OCI-LY7 (cell line): ENCODE measurements at regions not wholly inside any gene's neighbourhood (a gene's known extent, or its start where the extent isn't known, plus 50 kb on each side); places are given as distances from the start of the nearest gene placed in this dataset.
A peak's percentile ranks its signal among the peaks of the same experiment; 100 is the strongest.

Experiments used
- BruUV-seq: library from RNA; stranded (reverse); fragments of 400-500 nt; replicated peaks from 2 replicates; lab custom pipeline; 2021; lab: Mats Ljungman, UMichigan
- CTCF ChIA-PET: fragments of 300-600 bp; sonication (Branson Sonifier 250); formaldehyde crosslinking; loops from one replicate; lab custom pipeline; 2022; ENCODE audit warnings: antibody characterized with exemption; ENCODE audit not compliant: unreplicated experiment; lab: Charles Lee
- POLR2A ChIA-PET: fragments of 300-600 bp; sonication (Branson Sonifier 250); formaldehyde crosslinking; loops from one replicate; lab custom pipeline; 2022; ENCODE audit warnings: antibody characterized with exemption; lab: Charles Lee
- DNase-seq: peaks from one replicate; pipeline ENCODE4 v3.0.0-alpha.2; 2015; ENCODE audit warnings: low spot score
- H2AFZ ChIP-seq: fragments of 200-600 bp; sonication (generic), shearing (Covaris generic); 2 replicates; pipeline ENCODE4 v1.6.1; 2014; ENCODE audit warnings: mild to moderate bottlenecking, antibody characterized with exemption, low read length, moderate library complexity
- H3K27ac ChIP-seq: fragments of 200-600 bp; sonication (generic); 2 replicates; pipeline ENCODE4 v1.5.1; 2014; ENCODE audit warnings: mixed run types, low read depth, mild to moderate bottlenecking, moderate library complexity, low read length, inconsistent platforms; ENCODE audit not compliant: poor library complexity, severe bottlenecking
- H3K36me3 ChIP-seq: fragments of 200-600 bp; sonication (generic); 2 replicates; pipeline ENCODE4 v1.6.1; 2014; ENCODE audit warnings: mild to moderate bottlenecking, antibody characterized with exemption, low read length, moderate library complexity, mixed read lengths; ENCODE audit not compliant: insufficient read depth
- H3K4me1 ChIP-seq: fragments of 200-600 bp; sonication (generic); 2 replicates; pipeline ENCODE4 v1.5.1; 2014; ENCODE audit warnings: mild to moderate bottlenecking, low read length; ENCODE audit not compliant: insufficient read depth, poor library complexity, severe bottlenecking
- H3K4me2 ChIP-seq: fragments of 200-600 bp; sonication (generic); 2 replicates; pipeline ENCODE4 v1.6.1; 2014; ENCODE audit warnings: mild to moderate bottlenecking, low read length
- H3K4me3 ChIP-seq: fragments of 200-600 bp; sonication (generic); 2 replicates; pipeline ENCODE4 v1.5.1; 2014; ENCODE audit warnings: mild to moderate bottlenecking, low read depth, low read length; ENCODE audit not compliant: poor library complexity, severe bottlenecking
- H3K79me2 ChIP-seq: fragments of 200-600 bp; sonication (generic); 2 replicates; pipeline ENCODE4 v1.6.1; 2016; ENCODE audit warnings: low read depth, mild to moderate bottlenecking, low read length, moderate library complexity, mixed read lengths; ENCODE audit not compliant: insufficient read depth
- H3K9me2 ChIP-seq: fragments of 200-600 bp; sonication (generic); 2 replicates; pipeline ENCODE4 v1.6.1; 2016; ENCODE audit warnings: mild to moderate bottlenecking, low read length, mixed read lengths; ENCODE audit not compliant: insufficient read depth
- H3K9me3 ChIP-seq: fragments of 200-600 bp; sonication (generic); 2 replicates; pipeline ENCODE4 v1.6.1; 2014; ENCODE audit warnings: mild to moderate bottlenecking, mixed run types, low read length, mixed read lengths
- H4K20me1 ChIP-seq: fragments of 200-600 bp; sonication (generic); 2 replicates; pipeline ENCODE4 v1.6.1; 2014; ENCODE audit warnings: mild to moderate bottlenecking, antibody characterized with exemption, low read length, moderate library complexity, mixed read lengths; ENCODE audit not compliant: insufficient read depth
- CTCF ChIP-seq: fragments of 200-600 bp; sonication (generic); conservative IDR thresholded peaks from 2 replicates; pipeline ENCODE4 v1.5.1; 2014; ENCODE audit warnings: mild to moderate bottlenecking, antibody characterized with exemption, low read length, moderate library complexity, mixed read lengths
- EZH2phosphoT487 ChIP-seq: fragments of 200-600 bp; sonication (generic); IDR thresholded peaks from 2 replicates; pipeline ENCODE4 v1.6.1; 2018; ENCODE audit warnings: low read depth, borderline replicate concordance, mild to moderate bottlenecking, mixed run types, antibody characterized with exemption, low read length, moderate library complexity, mixed read lengths
- intact Hi-C: fragments of 100-400 bp; cut with micrococcal nuclease; formaldehyde crosslinking; loops from one replicate; pipeline ENCODE4 v1.10.0; 2022; ENCODE audit not compliant: unreplicated experiment

DNA sequence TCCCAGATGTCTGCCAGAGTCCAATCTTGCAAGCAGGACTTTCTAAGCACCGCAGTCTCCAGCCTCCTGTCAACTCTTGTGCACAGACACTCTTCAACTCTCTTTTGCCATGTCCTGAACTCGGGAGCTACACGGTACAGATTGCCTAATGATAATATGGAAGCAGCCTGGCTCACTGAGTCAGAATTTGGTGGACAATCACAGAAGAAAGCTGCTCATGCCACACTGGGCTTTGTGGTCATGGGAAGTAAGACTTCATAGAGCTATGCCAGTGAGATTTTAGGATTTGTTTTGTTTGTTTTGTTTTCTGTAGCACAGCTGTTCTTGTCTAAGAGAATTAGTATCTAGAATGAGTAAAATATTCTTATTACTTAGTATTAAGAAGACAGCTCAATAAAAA is 144.1 kb upstream of the PRSS58 start:
- no peak overlapping the region for H3K4me2 ChIP-seq
- H3K4me1 ChIP-seq, result peaks cover 3% of the 10 kb centered on the region
- H3K79me2 ChIP-seq, result no peaks in the 10 kb centered on the region
- intact Hi-C loops, result no loop called here
- no peak for DNase-seq
- no peak overlapping the region for H3K27ac ChIP-seq
- no peaks in the 10 kb centered on the region for H3K9me2 ChIP-seq
- TF ChIP-seq CTCF (no peak), EZH2phosphoT487 (no peak)
- H3K4me3 ChIP-seq, result no peak overlapping the region
- CTCF ChIA-PET, result no interaction called here
- no peaks in the 10 kb centered on the region for H3K36me3 ChIP-seq
- H3K9me3 ChIP-seq, result no peaks in the 10 kb centered on the region
- H2AFZ ChIP-seq, result no peak overlapping the region
- BruUV-seq, result no TSS peak
- H4K20me1 ChIP-seq, result no peaks in the 10 kb centered on the region
- POLR2A ChIA-PET, result no interaction called here

DNA sequence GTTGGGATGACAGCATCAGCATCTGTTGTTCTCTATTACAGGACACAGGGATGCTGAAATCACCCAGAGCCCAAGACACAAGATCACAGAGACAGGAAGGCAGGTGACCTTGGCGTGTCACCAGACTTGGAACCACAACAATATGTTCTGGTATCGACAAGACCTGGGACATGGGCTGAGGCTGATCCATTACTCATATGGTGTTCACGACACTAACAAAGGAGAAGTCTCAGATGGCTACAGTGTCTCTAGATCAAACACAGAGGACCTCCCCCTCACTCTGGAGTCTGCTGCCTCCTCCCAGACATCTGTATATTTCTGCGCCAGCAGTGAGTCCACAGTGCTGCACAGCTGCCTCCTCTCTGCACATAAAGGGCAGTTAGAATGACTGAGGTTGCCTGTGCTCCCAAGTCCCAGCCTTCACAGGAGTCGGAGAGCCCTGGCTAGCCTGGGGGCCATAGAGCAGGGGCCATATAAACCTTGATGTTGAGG is 142.2 kb upstream of the PRSS58 start:
- ChIA-PET POLR2A (no interaction called here), CTCF (no interaction called here)
- Histone ChIP-seq H3K27ac (no peak overlapping the region), H3K36me3 (no peaks in the 10 kb centered on the region), H3K9me2 (no peaks in the 10 kb centered on the region), H3K79me2 (no peaks in the 10 kb centered on the region), H4K20me1 (no peaks in the 10 kb centered on the region), H3K4me3 (no peak overlapping the region), H3K4me1 (peaks cover 3% of the 10 kb centered on the region), H2AFZ (no peak overlapping the region), H3K4me2 (no peak overlapping the region), H3K9me3 (no peaks in the 10 kb centered on the region)
- intact Hi-C loops, result no loop called here
- TF ChIP-seq EZH2phosphoT487 (no peak), CTCF (no peak)
- BruUV-seq, result no TSS peak
- DNase-seq, result no peak

DNA sequence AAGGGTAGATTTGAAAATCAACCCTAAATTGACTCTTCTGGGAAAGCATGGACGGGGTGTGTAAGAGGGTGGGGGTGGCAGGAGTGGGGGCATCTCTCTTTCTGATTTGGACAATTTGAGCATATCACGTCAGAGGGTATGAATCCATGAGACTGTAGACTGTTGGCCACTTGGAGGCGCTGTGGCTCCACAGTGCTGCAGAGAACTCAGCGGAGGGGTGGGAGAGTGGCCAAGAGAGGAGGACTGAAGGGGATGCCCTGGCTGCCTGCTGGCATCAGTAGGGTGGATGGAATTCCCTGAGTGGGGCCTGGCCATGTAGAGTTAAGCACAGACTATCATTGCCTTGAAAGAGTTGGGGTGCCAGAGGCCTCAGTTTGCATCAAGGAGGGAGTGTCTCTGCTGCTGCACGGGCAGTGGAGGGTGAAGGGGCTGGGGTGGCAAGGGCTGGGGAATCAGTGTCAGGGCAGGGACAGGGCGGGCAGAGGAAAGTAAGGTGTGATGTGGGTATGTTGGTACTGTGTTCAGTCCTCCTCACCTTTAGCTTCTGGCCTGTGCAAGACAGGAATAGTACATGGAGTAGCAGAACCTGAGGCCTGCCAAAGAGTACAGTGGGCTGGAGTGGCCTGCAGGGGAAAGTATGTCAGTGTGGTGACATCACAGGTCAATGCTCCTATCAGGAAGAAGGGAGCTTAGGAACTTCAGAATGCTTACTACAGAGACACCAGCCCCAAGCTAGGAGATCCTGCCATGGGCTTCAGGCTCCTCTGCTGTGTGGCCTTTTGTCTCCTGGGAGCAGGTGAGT is 133.5 kb upstream of the PRSS58 start:
- no peaks in the 10 kb centered on the region for H4K20me1 ChIP-seq
- H3K4me2 ChIP-seq, result no peak overlapping the region
- H3K27ac ChIP-seq, result no peak overlapping the region
- no peak overlapping the region for H2AFZ ChIP-seq
- no peaks in the 10 kb centered on the region for H3K9me2 ChIP-seq
- H3K79me2 ChIP-seq, result no peaks in the 10 kb centered on the region
- POLR2A ChIA-PET, result no interaction called here
- CTCF ChIA-PET, result no interaction called here
- intact Hi-C loops, result no loop called here
- H3K4me1 ChIP-seq, result no peaks in the 10 kb centered on the region
- DNase-seq, result no peak
- H3K9me3 ChIP-seq, result no peaks in the 10 kb centered on the region
- no TSS peak for BruUV-seq
- no peaks in the 10 kb centered on the region for H3K36me3 ChIP-seq
- no peak for TF ChIP-seq EZH2phosphoT487
- TF ChIP-seq CTCF, result peak; percentile 64
- H3K4me3 ChIP-seq, result no peak overlapping the region
